ENCODE measurements at regions not wholly inside any gene's neighbourhood (a gene's known extent, or its start where the extent isn't known, plus 50 kb on each side); places are given as distances from the start of the nearest gene placed in this dataset.

DNA sequence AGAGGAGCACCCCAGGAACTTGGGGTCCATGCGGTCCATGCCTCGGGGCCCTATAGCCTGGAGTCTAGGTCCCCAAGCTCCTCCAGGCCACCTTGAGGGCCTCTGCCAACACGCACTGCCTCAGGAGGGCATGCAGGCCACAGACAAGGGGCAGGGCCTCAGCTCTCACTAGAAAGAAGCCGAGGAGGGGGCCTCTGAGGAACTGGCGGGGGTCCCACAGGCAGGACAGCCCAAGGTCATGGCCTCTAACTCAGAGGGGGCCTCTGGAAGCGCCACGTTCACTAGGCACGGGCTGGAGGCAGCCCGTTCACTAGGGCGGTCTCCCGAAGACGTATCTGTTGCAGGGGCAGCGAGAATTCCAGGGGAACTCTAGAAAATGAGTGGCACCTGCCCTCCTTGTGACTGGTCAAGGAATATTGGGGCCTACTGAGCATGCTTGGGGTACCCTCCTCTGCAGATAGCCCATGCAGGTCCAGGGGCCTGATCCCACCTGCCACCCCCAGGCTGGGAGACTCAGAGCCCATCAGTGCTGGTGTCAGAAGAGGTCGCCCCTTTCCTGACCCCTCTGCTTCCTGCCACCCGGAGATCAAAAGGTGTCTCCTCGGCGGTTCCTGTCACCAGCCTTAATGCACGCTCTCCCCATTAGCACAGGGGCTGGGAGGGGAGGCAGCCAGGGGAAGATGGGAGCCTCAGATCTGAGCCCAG, 86.7 kb upstream of the RET start:
- in situ Hi-C loops (cut with HindIII; ENCODE audit: low pct_unique_long_range_greater_than_20kb, low sequenced_read_pairs), result no loop called here
- Histone ChIP-seq H3K4me3 (ENCODE audit: low read depth in 2 of 2, low read length in 2 of 2) (no peak overlapping the region), H3K4me1 (ENCODE audit: control insufficient read depth, insufficient read depth, low read length) (no peaks in the 10 kb centered on the region), H3K9me3 (ENCODE audit: control insufficient read depth, insufficient read depth, low read depth, low read length) (no peaks in the 10 kb centered on the region), H3K27ac (ENCODE audit: low read length) (no peak overlapping the region), H3K36me3 (ENCODE audit: control insufficient read depth, insufficient read depth, low read length) (no peaks in the 10 kb centered on the region), H3K27me3 (ENCODE audit: control insufficient read depth, insufficient read depth, low read length) (no peaks in the 10 kb centered on the region)
- no TSS peak for BruUV-seq (replicated peaks)
- ChIA-PET POLR2A (no interaction called here), CTCF (no interaction called here)
- DNase-seq (ENCODE audit: low read depth, low spot score), result no peak
- intact Hi-C loops (cut with micrococcal nuclease; ENCODE audit: unreplicated experiment), result no loop called here
- no peak for ATAC-seq
- no peak for TF ChIP-seq TCF7L2 (IDR thresholded peaks at IDR 0.05; ENCODE audit: low read depth, low read length)
- TF ChIP-seq, protein P1, sequence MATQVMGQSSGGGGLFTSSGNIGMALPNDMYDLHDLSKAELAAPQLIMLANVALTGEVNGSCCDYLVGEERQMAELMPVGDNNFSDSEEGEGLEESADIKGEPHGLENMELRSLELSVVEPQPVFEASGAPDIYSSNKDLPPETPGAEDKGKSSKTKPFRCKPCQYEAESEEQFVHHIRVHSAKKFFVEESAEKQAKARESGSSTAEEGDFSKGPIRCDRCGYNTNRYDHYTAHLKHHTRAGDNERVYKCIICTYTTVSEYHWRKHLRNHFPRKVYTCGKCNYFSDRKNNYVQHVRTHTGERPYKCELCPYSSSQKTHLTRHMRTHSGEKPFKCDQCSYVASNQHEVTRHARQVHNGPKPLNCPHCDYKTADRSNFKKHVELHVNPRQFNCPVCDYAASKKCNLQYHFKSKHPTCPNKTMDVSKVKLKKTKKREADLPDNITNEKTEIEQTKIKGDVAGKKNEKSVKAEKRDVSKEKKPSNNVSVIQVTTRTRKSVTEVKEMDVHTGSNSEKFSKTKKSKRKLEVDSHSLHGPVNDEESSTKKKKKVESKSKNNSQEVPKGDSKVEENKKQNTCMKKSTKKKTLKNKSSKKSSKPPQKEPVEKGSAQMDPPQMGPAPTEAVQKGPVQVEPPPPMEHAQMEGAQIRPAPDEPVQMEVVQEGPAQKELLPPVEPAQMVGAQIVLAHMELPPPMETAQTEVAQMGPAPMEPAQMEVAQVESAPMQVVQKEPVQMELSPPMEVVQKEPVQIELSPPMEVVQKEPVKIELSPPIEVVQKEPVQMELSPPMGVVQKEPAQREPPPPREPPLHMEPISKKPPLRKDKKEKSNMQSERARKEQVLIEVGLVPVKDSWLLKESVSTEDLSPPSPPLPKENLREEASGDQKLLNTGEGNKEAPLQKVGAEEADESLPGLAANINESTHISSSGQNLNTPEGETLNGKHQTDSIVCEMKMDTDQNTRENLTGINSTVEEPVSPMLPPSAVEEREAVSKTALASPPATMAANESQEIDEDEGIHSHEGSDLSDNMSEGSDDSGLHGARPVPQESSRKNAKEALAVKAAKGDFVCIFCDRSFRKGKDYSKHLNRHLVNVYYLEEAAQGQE (IDR thresholded peaks at IDR 0.05; ENCODE audit: insufficient read depth in 1 of 2, low read depth in 2 of 2, low read length in 1 of 2), result no peak
- TF ChIP-seq, protein P2, sequence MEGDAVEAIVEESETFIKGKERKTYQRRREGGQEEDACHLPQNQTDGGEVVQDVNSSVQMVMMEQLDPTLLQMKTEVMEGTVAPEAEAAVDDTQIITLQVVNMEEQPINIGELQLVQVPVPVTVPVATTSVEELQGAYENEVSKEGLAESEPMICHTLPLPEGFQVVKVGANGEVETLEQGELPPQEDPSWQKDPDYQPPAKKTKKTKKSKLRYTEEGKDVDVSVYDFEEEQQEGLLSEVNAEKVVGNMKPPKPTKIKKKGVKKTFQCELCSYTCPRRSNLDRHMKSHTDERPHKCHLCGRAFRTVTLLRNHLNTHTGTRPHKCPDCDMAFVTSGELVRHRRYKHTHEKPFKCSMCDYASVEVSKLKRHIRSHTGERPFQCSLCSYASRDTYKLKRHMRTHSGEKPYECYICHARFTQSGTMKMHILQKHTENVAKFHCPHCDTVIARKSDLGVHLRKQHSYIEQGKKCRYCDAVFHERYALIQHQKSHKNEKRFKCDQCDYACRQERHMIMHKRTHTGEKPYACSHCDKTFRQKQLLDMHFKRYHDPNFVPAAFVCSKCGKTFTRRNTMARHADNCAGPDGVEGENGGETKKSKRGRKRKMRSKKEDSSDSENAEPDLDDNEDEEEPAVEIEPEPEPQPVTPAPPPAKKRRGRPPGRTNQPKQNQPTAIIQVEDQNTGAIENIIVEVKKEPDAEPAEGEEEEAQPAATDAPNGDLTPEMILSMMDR (IDR thresholded peaks at IDR 0.05), result no peak
- TF ChIP-seq POLR2AphosphoS5 (IDR thresholded peaks at IDR 0.05; ENCODE audit: low read depth, low read length), result no peak
- TF ChIP-seq SIN3A (IDR thresholded peaks at IDR 0.05; ENCODE audit: borderline replicate concordance, insufficient read depth, low read depth, low read length), result no peak

DNA sequence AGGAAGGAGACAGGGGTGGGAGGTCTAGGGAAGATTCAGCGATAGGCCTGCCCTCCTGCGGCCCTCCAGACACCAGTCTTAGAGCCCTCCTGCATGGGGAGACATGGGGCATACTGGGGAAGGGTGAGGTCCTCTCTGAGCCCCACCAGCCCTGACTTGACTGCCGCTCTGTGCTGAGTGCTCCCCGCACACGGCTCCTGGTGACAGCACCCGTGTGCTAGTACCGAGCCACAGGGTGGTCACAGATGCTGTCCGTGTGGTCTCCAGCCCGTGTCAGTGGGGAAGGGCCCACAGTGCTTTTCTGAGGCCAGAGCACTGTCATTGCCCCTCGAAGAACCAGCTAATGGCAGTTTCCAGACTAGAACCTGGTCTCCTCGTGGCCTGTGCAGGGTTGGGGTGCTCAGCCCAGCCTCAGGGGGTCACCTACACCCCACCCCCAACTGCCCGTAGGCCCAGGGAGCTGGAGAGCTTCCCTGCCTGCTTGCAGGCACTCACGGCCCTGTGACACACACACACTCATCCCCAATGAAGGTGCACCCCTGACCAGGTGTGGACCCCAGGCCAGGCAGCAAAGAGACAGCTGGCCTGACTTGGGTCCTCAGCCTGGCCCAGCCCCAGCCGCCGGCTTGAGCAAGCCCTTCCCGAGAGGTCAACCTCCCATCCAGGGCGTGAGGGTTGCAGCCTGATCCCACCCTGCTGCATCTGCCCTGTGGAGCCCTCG, 86.0 kb upstream of the RET start:
- H3K9me3 ChIP-seq (ENCODE audit: control insufficient read depth, insufficient read depth, low read depth, low read length), result no peaks in the 10 kb centered on the region
- H3K36me3 ChIP-seq (ENCODE audit: control insufficient read depth, insufficient read depth, low read length), result no peaks in the 10 kb centered on the region
- POLR2A ChIA-PET, result no interaction called here
- CTCF ChIA-PET, result no interaction called here
- no peak overlapping the region for H3K4me3 ChIP-seq (ENCODE audit: low read depth in 2 of 2, low read length in 2 of 2)
- ATAC-seq (no peak; the same call in 1 of the 2 replicates), DNase-seq (ENCODE audit: low read depth, low spot score) (no peak)
- in situ Hi-C loops (cut with HindIII; ENCODE audit: low pct_unique_long_range_greater_than_20kb, low sequenced_read_pairs), result no loop called here
- TF ChIP-seq, protein P1 (IDR thresholded peaks at IDR 0.05; ENCODE audit: insufficient read depth in 1 of 2, low read depth in 2 of 2, low read length in 1 of 2), result no peak
- TF ChIP-seq, protein P2 (IDR thresholded peaks at IDR 0.05), result no peak
- TF ChIP-seq POLR2AphosphoS5 (IDR thresholded peaks at IDR 0.05; ENCODE audit: low read depth, low read length) (no peak), SIN3A (IDR thresholded peaks at IDR 0.05; ENCODE audit: borderline replicate concordance, insufficient read depth, low read depth, low read length) (no peak), TCF7L2 (IDR thresholded peaks at IDR 0.05; ENCODE audit: low read depth, low read length) (no peak)
- no peaks in the 10 kb centered on the region for H3K27me3 ChIP-seq (ENCODE audit: control insufficient read depth, insufficient read depth, low read length)
- H3K4me1 ChIP-seq (ENCODE audit: control insufficient read depth, insufficient read depth, low read length), result no peaks in the 10 kb centered on the region
- intact Hi-C loops (cut with micrococcal nuclease; ENCODE audit: unreplicated experiment), result no loop called here
- BruUV-seq (replicated peaks), result no TSS peak
- H3K27ac ChIP-seq (ENCODE audit: low read length), result no peak overlapping the region
